ENCODE measurements at regions not wholly inside any gene's neighbourhood (a gene's known extent, or its start where the extent isn't known, plus 50 kb on each side); places are given as distances from the start of the nearest gene placed in this dataset.

DNA sequence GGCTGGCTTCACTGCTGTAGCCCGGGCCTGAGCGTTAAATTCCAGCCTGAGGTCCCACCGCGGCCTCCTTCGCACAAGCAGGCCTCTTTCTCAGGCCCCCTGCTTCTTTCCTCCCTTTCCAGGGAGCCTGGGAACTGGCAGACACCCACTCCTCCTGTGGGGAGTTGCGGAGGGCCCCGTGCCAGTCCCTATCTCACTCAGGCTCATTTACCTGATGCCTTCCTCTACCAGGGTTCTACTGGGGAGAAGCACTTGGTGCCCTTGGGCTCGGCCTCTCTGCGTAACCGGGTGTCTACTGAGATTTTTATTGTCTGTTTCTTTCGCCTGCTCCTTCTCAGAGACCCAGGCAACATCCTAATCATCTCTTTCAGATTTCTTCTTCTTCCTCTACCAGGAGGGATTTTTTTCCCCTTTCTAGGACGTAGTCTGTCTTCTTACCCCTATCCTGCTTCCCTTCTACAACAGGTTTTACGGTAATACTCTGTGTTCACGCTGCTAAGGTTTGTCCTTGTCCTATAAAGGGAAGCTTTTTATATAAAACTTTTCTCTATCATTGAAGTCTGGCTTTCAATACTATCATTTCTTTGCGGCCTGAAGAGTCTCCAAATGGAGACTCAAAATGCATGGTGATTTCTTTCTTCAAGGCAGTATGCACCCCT lies 135.4 kb upstream of the GPR12 start:
- no peak for TF ChIP-seq CTCF (IDR thresholded peaks at IDR 0.05; ENCODE audit: low read depth, low read length, missing control alignments)
- H3K4me3 ChIP-seq (ENCODE audit: low read depth, low read length), result no peak overlapping the region
- no peak for DNase-seq (ENCODE audit: low read depth)

DNA sequence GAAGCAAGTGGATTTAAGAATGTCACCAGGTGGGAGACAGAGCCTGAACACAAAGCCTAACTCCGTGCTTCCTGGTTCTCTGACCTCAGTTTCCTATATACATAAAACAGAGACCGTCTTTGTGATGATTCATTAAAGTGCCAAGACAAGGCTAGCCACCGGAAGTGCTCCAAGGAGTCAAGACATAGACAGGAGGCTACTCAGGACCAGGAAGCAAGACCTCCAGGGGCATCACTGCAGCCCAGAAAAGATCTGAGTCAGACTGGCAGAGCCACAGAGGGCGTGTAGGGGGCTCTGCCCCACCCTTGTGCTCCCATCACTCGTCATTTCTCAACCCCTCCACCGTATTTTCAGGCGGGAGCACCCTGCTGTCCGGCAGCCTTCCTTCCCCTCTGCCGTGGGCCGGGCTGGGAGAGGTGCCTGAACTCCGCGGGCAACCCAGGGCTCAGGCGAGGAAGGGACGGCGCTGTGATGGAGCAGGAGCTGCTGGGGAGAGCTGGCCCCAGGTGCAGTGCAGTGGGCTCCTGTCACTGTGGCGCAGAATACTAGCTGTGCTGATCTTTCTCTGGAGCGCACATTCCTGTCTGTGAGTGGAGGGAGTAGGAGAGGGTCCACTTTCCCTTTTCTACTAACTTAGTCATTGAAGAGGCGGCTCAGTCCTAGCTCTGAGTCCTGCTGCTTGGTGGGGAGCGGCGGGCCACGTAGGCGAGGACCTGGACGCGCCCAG lies 134.7 kb upstream of the GPR12 start:
- TF ChIP-seq CTCF (IDR thresholded peaks at IDR 0.05; ENCODE audit: low read depth, low read length, missing control alignments), result no peak
- DNase-seq (ENCODE audit: low read depth), result no peak
- H3K4me3 ChIP-seq (ENCODE audit: low read depth, low read length), result no peak overlapping the region

GRCh38 chr13:26888632-26889031 lies 128.0 kb upstream of the GPR12 start:
- no peak for DNase-seq (ENCODE audit: low read depth)
- no peak for TF ChIP-seq CTCF (IDR thresholded peaks at IDR 0.05; ENCODE audit: low read depth, low read length, missing control alignments)
- no peak overlapping the region for H3K4me3 ChIP-seq (ENCODE audit: low read depth, low read length)

DNA sequence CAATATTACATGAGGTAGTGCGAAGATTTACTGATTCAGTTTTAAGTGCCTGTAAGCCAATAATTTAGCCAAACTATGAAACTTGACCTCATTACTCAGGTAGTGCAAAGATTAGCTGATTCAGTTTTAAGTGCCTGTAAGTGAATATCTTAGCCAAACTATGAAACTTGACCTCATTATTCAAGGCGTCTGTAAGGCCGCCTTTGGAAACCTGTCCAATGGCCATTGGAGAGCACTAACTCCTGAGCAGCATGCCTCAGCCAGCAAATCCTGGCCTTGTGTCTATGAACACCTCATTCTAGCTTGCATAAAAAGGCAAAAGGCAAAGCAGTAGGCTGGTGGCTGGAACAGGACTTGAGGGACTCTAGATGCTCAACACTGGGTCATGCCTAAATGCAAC lies 127.0 kb upstream of the GPR12 start:
- TF ChIP-seq CTCF (IDR thresholded peaks at IDR 0.05; ENCODE audit: low read depth, low read length, missing control alignments), result no peak
- no peak for DNase-seq (ENCODE audit: low read depth)
- no peak overlapping the region for H3K4me3 ChIP-seq (ENCODE audit: low read depth, low read length)

DNA sequence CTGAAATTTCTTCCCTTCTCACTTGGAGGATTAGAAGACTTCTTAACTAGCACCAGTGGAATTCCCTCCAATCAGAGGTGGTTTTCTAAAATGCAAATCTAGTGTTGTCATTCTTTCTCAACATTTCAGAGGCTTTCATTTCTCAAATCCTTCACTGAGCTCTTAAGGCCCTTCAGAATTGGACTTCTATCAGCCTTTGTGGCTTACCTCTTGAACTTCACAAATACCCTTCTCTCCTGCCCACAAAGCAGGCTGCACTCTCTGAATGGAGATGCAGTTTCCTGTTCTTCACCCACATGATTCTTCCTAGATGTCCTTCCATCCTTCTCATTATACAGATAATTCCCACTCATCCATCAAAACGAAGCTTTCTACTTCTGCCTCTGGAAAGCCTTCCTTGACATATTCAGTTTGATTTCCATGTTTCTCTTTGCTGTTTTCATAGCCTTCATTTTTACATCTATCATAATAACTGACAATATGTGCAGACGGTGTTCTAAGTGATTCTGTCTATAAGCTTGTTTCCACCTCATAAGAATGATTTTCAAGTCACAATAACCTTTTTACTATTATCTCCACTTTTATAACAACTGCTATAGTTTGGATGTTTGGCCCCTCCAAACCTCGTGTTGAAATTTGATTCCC lies 123.1 kb upstream of the GPR12 start:
- no peak for DNase-seq (ENCODE audit: low read depth)
- no peak for TF ChIP-seq CTCF (IDR thresholded peaks at IDR 0.05; ENCODE audit: low read depth, low read length, missing control alignments)
- no peak overlapping the region for H3K4me3 ChIP-seq (ENCODE audit: low read depth, low read length)

DNA sequence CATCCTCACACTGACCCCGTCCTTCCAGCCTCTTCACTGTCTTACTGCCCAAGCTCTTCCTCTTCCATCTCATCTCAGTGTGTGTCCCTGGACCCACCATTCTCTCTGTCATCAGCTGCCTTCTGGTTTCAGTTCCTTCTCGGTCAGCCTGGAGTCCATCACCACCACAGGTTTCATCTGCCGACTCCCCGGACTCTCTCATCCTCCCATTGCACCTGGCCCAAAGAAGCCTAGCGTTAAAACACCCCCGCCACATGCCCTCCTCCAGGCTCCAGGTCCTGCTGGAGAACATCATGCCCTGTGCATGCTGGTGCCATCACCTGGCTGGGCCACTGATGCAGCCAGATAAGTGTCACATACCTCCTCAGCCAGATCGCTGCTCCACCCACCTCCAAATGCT lies 122.1 kb upstream of the GPR12 start:
- no peak for DNase-seq (ENCODE audit: low read depth)
- TF ChIP-seq CTCF (IDR thresholded peaks at IDR 0.05; ENCODE audit: low read depth, low read length, missing control alignments), result no peak
- H3K4me3 ChIP-seq (ENCODE audit: low read depth, low read length), result no peak overlapping the region
